NB4 (cell line): ENCODE measurements at regions not wholly inside any gene's neighbourhood (a gene's known extent, or its start where the extent isn't known, plus 50 kb on each side); places are given as distances from the start of the nearest gene placed in this dataset.

Experiments
- POLR2A ChIP-seq: IDR thresholded peaks from 2 replicates; pipeline ENCODE4 v1.6.1; 2011; ENCODE audit warnings: mild to moderate bottlenecking; ENCODE audit not compliant: insufficient read length; ENCODE audit errors: extremely low read depth
- TF ChIP-seq, protein P1 (sequence below): IDR thresholded peaks from one replicate; pipeline ENCODE4 v1.5.1; 2012; ENCODE audit warnings: low read depth, low read length

GRCh38 chr3:82495655-82496054 lies 734.2 kb upstream of the GBE1 start:
- TF ChIP-seq, protein P1, sequence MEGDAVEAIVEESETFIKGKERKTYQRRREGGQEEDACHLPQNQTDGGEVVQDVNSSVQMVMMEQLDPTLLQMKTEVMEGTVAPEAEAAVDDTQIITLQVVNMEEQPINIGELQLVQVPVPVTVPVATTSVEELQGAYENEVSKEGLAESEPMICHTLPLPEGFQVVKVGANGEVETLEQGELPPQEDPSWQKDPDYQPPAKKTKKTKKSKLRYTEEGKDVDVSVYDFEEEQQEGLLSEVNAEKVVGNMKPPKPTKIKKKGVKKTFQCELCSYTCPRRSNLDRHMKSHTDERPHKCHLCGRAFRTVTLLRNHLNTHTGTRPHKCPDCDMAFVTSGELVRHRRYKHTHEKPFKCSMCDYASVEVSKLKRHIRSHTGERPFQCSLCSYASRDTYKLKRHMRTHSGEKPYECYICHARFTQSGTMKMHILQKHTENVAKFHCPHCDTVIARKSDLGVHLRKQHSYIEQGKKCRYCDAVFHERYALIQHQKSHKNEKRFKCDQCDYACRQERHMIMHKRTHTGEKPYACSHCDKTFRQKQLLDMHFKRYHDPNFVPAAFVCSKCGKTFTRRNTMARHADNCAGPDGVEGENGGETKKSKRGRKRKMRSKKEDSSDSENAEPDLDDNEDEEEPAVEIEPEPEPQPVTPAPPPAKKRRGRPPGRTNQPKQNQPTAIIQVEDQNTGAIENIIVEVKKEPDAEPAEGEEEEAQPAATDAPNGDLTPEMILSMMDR, result no peak
- no peak for TF ChIP-seq POLR2A
